ENCODE measurements at regions not wholly inside any gene's neighbourhood (a gene's known extent, or its start where the extent isn't known, plus 50 kb on each side); places are given as distances from the start of the nearest gene placed in this dataset.

DNA sequence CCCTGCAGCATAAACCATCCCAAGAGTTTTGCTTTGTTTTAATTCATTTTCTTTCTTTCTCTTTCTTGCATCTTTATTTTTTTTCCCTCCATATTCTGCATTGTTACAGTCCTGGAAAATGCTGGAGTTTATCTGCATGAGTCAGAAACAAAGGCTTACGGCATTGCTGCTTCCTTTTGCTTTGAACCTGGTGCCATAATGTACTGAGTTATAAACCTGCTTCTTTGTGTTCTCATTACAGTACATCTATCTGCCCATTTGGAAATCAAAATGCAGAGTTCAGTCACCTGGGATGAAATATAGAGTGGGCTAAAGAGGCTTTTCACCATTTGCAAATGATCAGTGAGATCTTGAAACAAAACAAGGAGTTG lies 1009.2 kb upstream of the FANCL start:
- no peak for DNase-seq (ENCODE audit: low read depth in 1 of 2, low spot score in 1 of 2)
- TF ChIP-seq, protein P1, sequence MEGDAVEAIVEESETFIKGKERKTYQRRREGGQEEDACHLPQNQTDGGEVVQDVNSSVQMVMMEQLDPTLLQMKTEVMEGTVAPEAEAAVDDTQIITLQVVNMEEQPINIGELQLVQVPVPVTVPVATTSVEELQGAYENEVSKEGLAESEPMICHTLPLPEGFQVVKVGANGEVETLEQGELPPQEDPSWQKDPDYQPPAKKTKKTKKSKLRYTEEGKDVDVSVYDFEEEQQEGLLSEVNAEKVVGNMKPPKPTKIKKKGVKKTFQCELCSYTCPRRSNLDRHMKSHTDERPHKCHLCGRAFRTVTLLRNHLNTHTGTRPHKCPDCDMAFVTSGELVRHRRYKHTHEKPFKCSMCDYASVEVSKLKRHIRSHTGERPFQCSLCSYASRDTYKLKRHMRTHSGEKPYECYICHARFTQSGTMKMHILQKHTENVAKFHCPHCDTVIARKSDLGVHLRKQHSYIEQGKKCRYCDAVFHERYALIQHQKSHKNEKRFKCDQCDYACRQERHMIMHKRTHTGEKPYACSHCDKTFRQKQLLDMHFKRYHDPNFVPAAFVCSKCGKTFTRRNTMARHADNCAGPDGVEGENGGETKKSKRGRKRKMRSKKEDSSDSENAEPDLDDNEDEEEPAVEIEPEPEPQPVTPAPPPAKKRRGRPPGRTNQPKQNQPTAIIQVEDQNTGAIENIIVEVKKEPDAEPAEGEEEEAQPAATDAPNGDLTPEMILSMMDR (IDR thresholded peaks at IDR 0.05; ENCODE audit: insufficient read depth, low read length), result no peak
- TF ChIP-seq, protein P2, sequence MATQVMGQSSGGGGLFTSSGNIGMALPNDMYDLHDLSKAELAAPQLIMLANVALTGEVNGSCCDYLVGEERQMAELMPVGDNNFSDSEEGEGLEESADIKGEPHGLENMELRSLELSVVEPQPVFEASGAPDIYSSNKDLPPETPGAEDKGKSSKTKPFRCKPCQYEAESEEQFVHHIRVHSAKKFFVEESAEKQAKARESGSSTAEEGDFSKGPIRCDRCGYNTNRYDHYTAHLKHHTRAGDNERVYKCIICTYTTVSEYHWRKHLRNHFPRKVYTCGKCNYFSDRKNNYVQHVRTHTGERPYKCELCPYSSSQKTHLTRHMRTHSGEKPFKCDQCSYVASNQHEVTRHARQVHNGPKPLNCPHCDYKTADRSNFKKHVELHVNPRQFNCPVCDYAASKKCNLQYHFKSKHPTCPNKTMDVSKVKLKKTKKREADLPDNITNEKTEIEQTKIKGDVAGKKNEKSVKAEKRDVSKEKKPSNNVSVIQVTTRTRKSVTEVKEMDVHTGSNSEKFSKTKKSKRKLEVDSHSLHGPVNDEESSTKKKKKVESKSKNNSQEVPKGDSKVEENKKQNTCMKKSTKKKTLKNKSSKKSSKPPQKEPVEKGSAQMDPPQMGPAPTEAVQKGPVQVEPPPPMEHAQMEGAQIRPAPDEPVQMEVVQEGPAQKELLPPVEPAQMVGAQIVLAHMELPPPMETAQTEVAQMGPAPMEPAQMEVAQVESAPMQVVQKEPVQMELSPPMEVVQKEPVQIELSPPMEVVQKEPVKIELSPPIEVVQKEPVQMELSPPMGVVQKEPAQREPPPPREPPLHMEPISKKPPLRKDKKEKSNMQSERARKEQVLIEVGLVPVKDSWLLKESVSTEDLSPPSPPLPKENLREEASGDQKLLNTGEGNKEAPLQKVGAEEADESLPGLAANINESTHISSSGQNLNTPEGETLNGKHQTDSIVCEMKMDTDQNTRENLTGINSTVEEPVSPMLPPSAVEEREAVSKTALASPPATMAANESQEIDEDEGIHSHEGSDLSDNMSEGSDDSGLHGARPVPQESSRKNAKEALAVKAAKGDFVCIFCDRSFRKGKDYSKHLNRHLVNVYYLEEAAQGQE (IDR thresholded peaks at IDR 0.05; ENCODE audit: insufficient replicate concordance, low read depth), result no peak
- no peak for TF ChIP-seq SPI1 (IDR thresholded peaks at IDR 0.05; ENCODE audit: borderline replicate concordance, low read depth)
- TF ChIP-seq POLR2AphosphoS5 (IDR thresholded peaks at IDR 0.05; ENCODE audit: low read depth), result no peak
- no peak for TF ChIP-seq GABPA (IDR thresholded peaks at IDR 0.05; ENCODE audit: low read depth)

DNA sequence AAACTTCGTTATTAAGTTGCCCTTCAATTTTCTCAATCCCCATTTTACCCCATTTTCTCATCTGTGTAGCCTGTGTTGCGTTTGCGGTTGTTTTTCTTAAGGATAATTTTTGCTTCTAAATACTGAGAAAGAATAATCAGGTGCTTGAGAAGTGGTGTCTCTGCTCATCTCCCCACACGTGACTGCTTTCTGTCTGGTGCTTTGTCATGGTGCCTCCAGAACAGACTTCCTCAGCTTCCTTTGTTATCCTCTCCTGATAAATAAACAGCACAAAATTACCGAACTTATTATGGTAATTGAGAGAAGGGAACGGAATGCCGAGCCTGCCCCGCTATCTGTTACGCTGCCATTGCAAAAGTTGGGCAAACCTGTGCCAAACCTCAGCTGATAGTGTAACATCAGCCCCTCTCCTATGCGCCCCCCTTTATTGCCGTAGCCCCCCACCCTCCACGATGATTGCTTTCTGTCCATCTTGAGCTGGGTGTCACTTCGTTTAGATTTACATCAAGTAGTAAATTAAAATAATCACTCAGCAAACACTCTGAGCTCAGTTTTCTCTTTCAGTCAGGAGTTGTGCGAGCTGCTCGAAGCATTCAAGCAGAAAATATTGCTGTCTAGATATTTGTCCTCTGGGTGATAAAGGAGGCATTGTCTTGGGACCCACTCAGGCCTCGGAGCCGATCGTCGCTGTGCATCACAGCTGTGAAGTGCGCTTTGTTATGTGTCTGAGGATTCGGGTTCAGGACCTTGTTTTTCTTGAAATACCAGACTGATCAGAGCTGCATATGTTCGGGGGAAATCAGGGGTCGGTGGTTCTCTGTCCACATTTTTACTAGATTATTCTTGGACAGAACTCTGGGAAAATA lies 1008.5 kb upstream of the FANCL start:
- TF ChIP-seq, protein P1 (IDR thresholded peaks at IDR 0.05; ENCODE audit: insufficient read depth, low read length), result no peak
- TF ChIP-seq POLR2AphosphoS5 (IDR thresholded peaks at IDR 0.05; ENCODE audit: low read depth) (no peak), SPI1 (IDR thresholded peaks at IDR 0.05; ENCODE audit: borderline replicate concordance, low read depth) (no peak), GABPA (IDR thresholded peaks at IDR 0.05; ENCODE audit: low read depth) (no peak)
- TF ChIP-seq, protein P2 (IDR thresholded peaks at IDR 0.05; ENCODE audit: insufficient replicate concordance, low read depth), result no peak
- Histone ChIP-seq H3K4me3 (replicated peaks; ENCODE audit: insufficient read depth, low read length) (no peak overlapping the region), H3K27me3 (ENCODE audit: insufficient read depth, poor library complexity, severe bottlenecking) (peaks cover 2% of the 10 kb centered on the region), H3K27ac (replicated peaks) (no peak overlapping the region)
- DNase-seq (ENCODE audit: low read depth in 1 of 2, low spot score in 1 of 2), result no peak

More for the DNA sequence above, 1009.2 kb upstream of the FANCL start:
- Histone ChIP-seq H3K4me3 (replicated peaks; ENCODE audit: insufficient read depth, low read length) (no peak overlapping the region), H3K27ac (replicated peaks) (no peak overlapping the region), H3K27me3 (ENCODE audit: insufficient read depth, poor library complexity, severe bottlenecking) (peaks cover 2% of the 10 kb centered on the region)

DNA sequence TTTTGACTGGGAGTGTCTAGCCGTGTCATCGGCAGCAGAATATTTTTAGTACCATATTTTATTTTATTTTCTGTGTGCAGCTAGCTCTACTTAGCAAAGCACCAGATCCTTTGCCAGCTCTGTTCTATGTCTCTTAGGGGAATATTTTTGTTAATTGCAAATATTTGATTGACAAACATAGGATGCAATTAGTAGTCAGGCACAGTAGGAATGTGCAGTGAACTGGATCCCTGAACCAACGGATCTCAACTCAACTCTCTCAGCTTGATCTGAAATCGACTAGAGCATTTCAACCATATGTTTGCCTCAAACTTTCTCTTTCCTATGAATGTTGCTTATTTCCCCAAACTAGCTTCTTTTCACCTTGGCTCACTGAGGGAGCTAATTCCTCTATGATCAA lies 998.0 kb upstream of the FANCL start:
- TF ChIP-seq, protein P1 (IDR thresholded peaks at IDR 0.05; ENCODE audit: insufficient read depth, low read length), result no peak
- TF ChIP-seq, protein P2 (IDR thresholded peaks at IDR 0.05; ENCODE audit: insufficient replicate concordance, low read depth), result no peak
- TF ChIP-seq SPI1 (IDR thresholded peaks at IDR 0.05; ENCODE audit: borderline replicate concordance, low read depth) (no peak), POLR2AphosphoS5 (IDR thresholded peaks at IDR 0.05; ENCODE audit: low read depth) (no peak), GABPA (IDR thresholded peaks at IDR 0.05; ENCODE audit: low read depth) (no peak)
- Histone ChIP-seq H3K4me3 (replicated peaks; ENCODE audit: insufficient read depth, low read length) (no peak overlapping the region), H3K27ac (replicated peaks) (no peak overlapping the region), H3K27me3 (ENCODE audit: insufficient read depth, poor library complexity, severe bottlenecking) (no peaks in the 10 kb centered on the region)
- no peak for DNase-seq (ENCODE audit: low read depth in 1 of 2, low spot score in 1 of 2)

All from HL-60 (cell line).